Natural killer cell (primary cell): ENCODE measurements at regions not wholly inside any gene's neighbourhood (a gene's known extent, or its start where the extent isn't known, plus 50 kb on each side); places are given as distances from the start of the nearest gene placed in this dataset.

Source experiments
- ATAC-seq, 3 donors: fragments of 150-1000 bp in 2 of 3; fragments of 200-7000 bp in 1 of 3; cut with Tn5 transposase; 1 replicate in 1 of 3; 2 replicates in 2 of 3; pipeline ENCODE4 v1.10.0; 2021; ENCODE audit warnings: mild to moderate bottlenecking in 2 of 3, moderate library complexity in 2 of 3
- DNase-seq, 2 donors: peaks; one replicate each; pipeline versions ENCODE4 v3.0.0 to v3.0.0-alpha.2; 2013 to 2021; ENCODE audit warnings: mixed read lengths in 1 of 2
- H3K27ac ChIP-seq: one replicate; pipeline ENCODE4 v1.5.1; 2013; ENCODE audit warnings: mild to moderate bottlenecking, low read length
- H3K27me3 ChIP-seq: one replicate; pipeline ENCODE4 v1.6.1; 2013; ENCODE audit warnings: low read length; ENCODE audit not compliant: control insufficient read depth, insufficient read depth
- H3K36me3 ChIP-seq: one replicate; pipeline ENCODE4 v1.6.1; 2013; ENCODE audit warnings: low read length; ENCODE audit not compliant: control insufficient read depth, insufficient read depth
- H3K4me1 ChIP-seq: one replicate; pipeline ENCODE4 v1.6.1; 2013; ENCODE audit warnings: low read length; ENCODE audit not compliant: control insufficient read depth, insufficient read depth
- H3K4me3 ChIP-seq: one replicate; pipeline ENCODE4 v1.5.1; 2013; ENCODE audit warnings: low read length
- H3K9me3 ChIP-seq: one replicate; pipeline ENCODE4 v1.6.1; 2013; ENCODE audit warnings: low read length; ENCODE audit not compliant: control insufficient read depth, insufficient read depth
- H3K27ac Mint-ChIP-seq, 2 donors: one replicate each; pipeline ENCODE4 v1.8.0; 2022; ENCODE audit warnings: mild to moderate bottlenecking in 2 of 2, mixed read lengths in 2 of 2, moderate library complexity in 1 of 2
- H3K27me3 Mint-ChIP-seq, 2 donors: one replicate each; pipeline ENCODE4 v1.8.0; 2022; ENCODE audit warnings: low read depth in 2 of 2, mixed read lengths in 2 of 2
- H3K36me3 Mint-ChIP-seq: one replicate; pipeline ENCODE4 v1.8.0; 2022; ENCODE audit warnings: mixed read lengths
- H3K4me1 Mint-ChIP-seq, 2 donors: one replicate each; pipeline ENCODE4 v1.8.0; 2022; ENCODE audit warnings: mixed read lengths in 2 of 2
- H3K4me3 Mint-ChIP-seq: one replicate; pipeline ENCODE4 v1.8.0; 2022; ENCODE audit warnings: mild to moderate bottlenecking, moderate library complexity, mixed read lengths
- H3K9me3 Mint-ChIP-seq, 2 donors: one replicate each; pipeline ENCODE4 v1.8.0; 2022; ENCODE audit warnings: mixed read lengths in 2 of 2
- WGBS: methylation state at CpG from one replicate; pipeline ENCODE4 v1.1.7; 2013; ENCODE audit warnings: missing lambda C conversion rate; ENCODE audit not compliant: insufficient coverage; 5-methylcytosine and 5-hydroxymethylcytosine counted together
- intact Hi-C: fragments of 100-400 bp; cut with micrococcal nuclease; formaldehyde crosslinking; loops from one replicate; pipeline ENCODE4 v1.14.2; 2022
- TF ChIP-seq, protein P1 (sequence below): fragments of 200-600 bp; IDR thresholded peaks from one replicate; pipeline ENCODE4 v1.8.0; 2022; ENCODE audit warnings: antibody characterized with exemption

GRCh38 chr7:50954716-50955115 lies 172.0 kb upstream of the GRB10 start:
- no peak overlapping the region for H3K4me3 ChIP-seq
- Mint-ChIP-seq H3K36me3 (no peaks in the 10 kb centered on the region), H3K27ac (no peak overlapping the region), H3K4me3 (no peak overlapping the region), H3K9me3 (peaks cover 0 to 2% of the 10 kb centered on the region in 2 donors), H3K27me3 (no peaks in the 10 kb centered on the region), H3K4me1 (no peaks in the 10 kb centered on the region)
- no peak for DNase-seq
- 60% methylated on average over 5 of the region's 5 CpGs for WGBS
- H3K27ac ChIP-seq, result no peak overlapping the region
- no peak for ATAC-seq
- no peaks in the 10 kb centered on the region for H3K4me1 ChIP-seq
- no peaks in the 10 kb centered on the region for H3K9me3 ChIP-seq
- TF ChIP-seq, protein P1, sequence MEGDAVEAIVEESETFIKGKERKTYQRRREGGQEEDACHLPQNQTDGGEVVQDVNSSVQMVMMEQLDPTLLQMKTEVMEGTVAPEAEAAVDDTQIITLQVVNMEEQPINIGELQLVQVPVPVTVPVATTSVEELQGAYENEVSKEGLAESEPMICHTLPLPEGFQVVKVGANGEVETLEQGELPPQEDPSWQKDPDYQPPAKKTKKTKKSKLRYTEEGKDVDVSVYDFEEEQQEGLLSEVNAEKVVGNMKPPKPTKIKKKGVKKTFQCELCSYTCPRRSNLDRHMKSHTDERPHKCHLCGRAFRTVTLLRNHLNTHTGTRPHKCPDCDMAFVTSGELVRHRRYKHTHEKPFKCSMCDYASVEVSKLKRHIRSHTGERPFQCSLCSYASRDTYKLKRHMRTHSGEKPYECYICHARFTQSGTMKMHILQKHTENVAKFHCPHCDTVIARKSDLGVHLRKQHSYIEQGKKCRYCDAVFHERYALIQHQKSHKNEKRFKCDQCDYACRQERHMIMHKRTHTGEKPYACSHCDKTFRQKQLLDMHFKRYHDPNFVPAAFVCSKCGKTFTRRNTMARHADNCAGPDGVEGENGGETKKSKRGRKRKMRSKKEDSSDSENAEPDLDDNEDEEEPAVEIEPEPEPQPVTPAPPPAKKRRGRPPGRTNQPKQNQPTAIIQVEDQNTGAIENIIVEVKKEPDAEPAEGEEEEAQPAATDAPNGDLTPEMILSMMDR, result no peak
- H3K27me3 ChIP-seq, result no peaks in the 10 kb centered on the region
- H3K36me3 ChIP-seq, result no peaks in the 10 kb centered on the region
- intact Hi-C loops, result no loop called here

- H3K9me3 Mint-ChIP-seq, result peaks cover 0 to 2% of the 10 kb centered on the region in 2 donors
- H3K9me3 ChIP-seq, result no peaks in the 10 kb centered on the region
- no peak overlapping the region for H3K4me3 Mint-ChIP-seq
- TF ChIP-seq, protein P1, result no peak
- no peaks in the 10 kb centered on the region for H3K36me3 Mint-ChIP-seq
- DNase-seq (no peak), ATAC-seq (no peak)
- no peaks in the 10 kb centered on the region for H3K4me1 Mint-ChIP-seq
- H3K27ac ChIP-seq, result no peak overlapping the region
- H3K36me3 ChIP-seq, result no peaks in the 10 kb centered on the region
- no peak overlapping the region for H3K4me3 ChIP-seq
- WGBS, result 74% methylated on average over 4 of the region's 4 CpGs
- no peaks in the 10 kb centered on the region for H3K4me1 ChIP-seq
- intact Hi-C loops, result no loop called here
- no peak overlapping the region for H3K27ac Mint-ChIP-seq
- H3K27me3 Mint-ChIP-seq, result no peaks in the 10 kb centered on the region
- H3K27me3 ChIP-seq, result no peaks in the 10 kb centered on the region
Observed at GRCh38 chr7:50954245-50954644, 171.5 kb upstream of the GRB10 start.

- DNase-seq (no peak), ATAC-seq (no peak)
- H3K27ac ChIP-seq, result no peak overlapping the region
- intact Hi-C loops, result no loop called here
- H3K27me3 ChIP-seq, result no peaks in the 10 kb centered on the region
- H3K9me3 ChIP-seq, result no peaks in the 10 kb centered on the region
- H3K4me3 ChIP-seq, result no peak overlapping the region
- H3K36me3 Mint-ChIP-seq, result no peaks in the 10 kb centered on the region
- H3K27ac Mint-ChIP-seq, result no peak overlapping the region
- H3K4me1 Mint-ChIP-seq, result no peaks in the 10 kb centered on the region
- no peaks in the 10 kb centered on the region for H3K27me3 Mint-ChIP-seq
- H3K4me3 Mint-ChIP-seq, result no peak overlapping the region
- no peaks in the 10 kb centered on the region for H3K4me1 ChIP-seq
- no peaks in the 10 kb centered on the region for H3K36me3 ChIP-seq
- 13% methylated on average over 2 of the region's 3 CpGs for WGBS
- peaks cover 0 to 2% of the 10 kb centered on the region in 2 donors for H3K9me3 Mint-ChIP-seq
- TF ChIP-seq, protein P1, result no peak
Observed at GRCh38 chr7:50953820-50954219, 171.1 kb upstream of the GRB10 start.

DNA sequence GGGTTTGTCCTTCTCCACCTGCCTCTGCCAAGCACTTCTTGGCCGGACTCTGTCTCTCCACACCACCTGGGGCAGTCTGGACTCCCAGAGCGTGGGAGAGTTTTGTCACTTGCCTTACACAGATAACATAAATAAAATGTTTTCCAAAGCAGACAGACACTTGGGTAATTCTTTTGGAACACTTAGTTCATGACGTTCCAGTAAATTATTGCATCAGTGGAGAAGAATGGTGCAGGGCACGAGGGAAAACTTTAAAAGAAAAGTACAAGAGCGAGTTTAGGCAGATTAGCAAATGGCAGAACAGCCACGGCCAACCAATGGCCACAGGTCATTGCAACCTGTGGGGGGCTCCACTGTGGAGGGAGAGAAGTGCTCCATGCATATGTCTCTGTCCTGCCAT lies 170.6 kb upstream of the GRB10 start:
- intact Hi-C loops, result no loop called here

More for the DNA sequence above, 170.6 kb upstream of the GRB10 start:
- DNase-seq (no peak), ATAC-seq (no peak)
- no peaks in the 10 kb centered on the region for H3K9me3 ChIP-seq
- no peaks in the 10 kb centered on the region for H3K36me3 Mint-ChIP-seq
- no peaks in the 10 kb centered on the region for H3K27me3 Mint-ChIP-seq
- peaks cover 0 to 2% of the 10 kb centered on the region in 2 donors for H3K9me3 Mint-ChIP-seq
- no peaks in the 10 kb centered on the region for H3K36me3 ChIP-seq
- no peaks in the 10 kb centered on the region for H3K4me1 ChIP-seq
- no peak overlapping the region for H3K4me3 Mint-ChIP-seq
- no peaks in the 10 kb centered on the region for H3K27me3 ChIP-seq
- no peak overlapping the region for H3K27ac Mint-ChIP-seq
- H3K4me1 Mint-ChIP-seq, result no peaks in the 10 kb centered on the region
- TF ChIP-seq, protein P1, result no peak
- no peak overlapping the region for H3K4me3 ChIP-seq
- 86% methylated on average over 6 of the region's 6 CpGs for WGBS
- no peak overlapping the region for H3K27ac ChIP-seq
